Hepatocyte (in vitro differentiated cells): ENCODE measurements at regions not wholly inside any gene's neighbourhood (a gene's known extent, or its start where the extent isn't known, plus 50 kb on each side); places are given as distances from the start of the nearest gene placed in this dataset.

Source experiments
- EZH2 ChIP-seq: fragments of 200-600 bp; sonication (generic); IDR thresholded peaks from 2 replicates; pipeline ENCODE4 v1.6.1; 2016; ENCODE audit warnings: antibody characterized with exemption, mild to moderate bottlenecking, borderline replicate concordance
- TF ChIP-seq, protein P1 (sequence below): fragments of 200-600 bp; sonication (generic); IDR thresholded peaks from 2 replicates; pipeline ENCODE4 v1.5.1; 2016; ENCODE audit warnings: antibody characterized with exemption, mild to moderate bottlenecking; ENCODE audit not compliant: poor library complexity

DNA sequence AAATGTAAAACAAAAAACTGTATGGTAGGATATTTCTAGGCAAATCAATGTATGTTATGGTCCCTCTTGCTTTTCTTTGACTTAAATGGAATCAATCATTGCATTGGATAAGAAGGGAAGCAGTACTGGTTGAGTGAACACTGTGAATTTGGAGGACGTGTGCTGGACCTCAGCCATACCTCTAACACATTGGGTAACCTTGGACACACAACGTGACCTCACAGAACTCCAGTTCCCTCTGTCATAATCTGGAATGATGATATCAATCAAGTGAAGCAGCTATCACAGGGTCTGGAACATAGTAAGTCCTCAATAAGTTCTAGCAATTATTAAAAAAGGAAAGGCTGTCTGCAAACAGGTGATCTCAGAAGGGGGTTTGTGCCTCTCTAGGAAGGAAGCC is 474.9 kb upstream of the TCF4 start:
- TF ChIP-seq, protein P1, sequence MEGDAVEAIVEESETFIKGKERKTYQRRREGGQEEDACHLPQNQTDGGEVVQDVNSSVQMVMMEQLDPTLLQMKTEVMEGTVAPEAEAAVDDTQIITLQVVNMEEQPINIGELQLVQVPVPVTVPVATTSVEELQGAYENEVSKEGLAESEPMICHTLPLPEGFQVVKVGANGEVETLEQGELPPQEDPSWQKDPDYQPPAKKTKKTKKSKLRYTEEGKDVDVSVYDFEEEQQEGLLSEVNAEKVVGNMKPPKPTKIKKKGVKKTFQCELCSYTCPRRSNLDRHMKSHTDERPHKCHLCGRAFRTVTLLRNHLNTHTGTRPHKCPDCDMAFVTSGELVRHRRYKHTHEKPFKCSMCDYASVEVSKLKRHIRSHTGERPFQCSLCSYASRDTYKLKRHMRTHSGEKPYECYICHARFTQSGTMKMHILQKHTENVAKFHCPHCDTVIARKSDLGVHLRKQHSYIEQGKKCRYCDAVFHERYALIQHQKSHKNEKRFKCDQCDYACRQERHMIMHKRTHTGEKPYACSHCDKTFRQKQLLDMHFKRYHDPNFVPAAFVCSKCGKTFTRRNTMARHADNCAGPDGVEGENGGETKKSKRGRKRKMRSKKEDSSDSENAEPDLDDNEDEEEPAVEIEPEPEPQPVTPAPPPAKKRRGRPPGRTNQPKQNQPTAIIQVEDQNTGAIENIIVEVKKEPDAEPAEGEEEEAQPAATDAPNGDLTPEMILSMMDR: no peak
- no peak for TF ChIP-seq EZH2
